SK-N-SH (cell line): ENCODE measurements at regions not wholly inside any gene's neighbourhood (a gene's known extent, or its start where the extent isn't known, plus 50 kb on each side); places are given as distances from the start of the nearest gene placed in this dataset.

Source experiments
- MEF2A ChIP-seq: IDR thresholded peaks from 2 replicates; pipeline ENCODE4 v1.4.0; 2012; ENCODE audit warnings: low read depth, borderline replicate concordance
- TF ChIP-seq, protein P1 (sequence below): fragments of 200-600 bp; sonication (generic); IDR thresholded peaks from 2 replicates; pipeline ENCODE4 v1.6.1; 2017; ENCODE audit warnings: antibody characterized with exemption, mild to moderate bottlenecking, moderate library complexity

- no peak for TF ChIP-seq MEF2A
- TF ChIP-seq, protein P1, sequence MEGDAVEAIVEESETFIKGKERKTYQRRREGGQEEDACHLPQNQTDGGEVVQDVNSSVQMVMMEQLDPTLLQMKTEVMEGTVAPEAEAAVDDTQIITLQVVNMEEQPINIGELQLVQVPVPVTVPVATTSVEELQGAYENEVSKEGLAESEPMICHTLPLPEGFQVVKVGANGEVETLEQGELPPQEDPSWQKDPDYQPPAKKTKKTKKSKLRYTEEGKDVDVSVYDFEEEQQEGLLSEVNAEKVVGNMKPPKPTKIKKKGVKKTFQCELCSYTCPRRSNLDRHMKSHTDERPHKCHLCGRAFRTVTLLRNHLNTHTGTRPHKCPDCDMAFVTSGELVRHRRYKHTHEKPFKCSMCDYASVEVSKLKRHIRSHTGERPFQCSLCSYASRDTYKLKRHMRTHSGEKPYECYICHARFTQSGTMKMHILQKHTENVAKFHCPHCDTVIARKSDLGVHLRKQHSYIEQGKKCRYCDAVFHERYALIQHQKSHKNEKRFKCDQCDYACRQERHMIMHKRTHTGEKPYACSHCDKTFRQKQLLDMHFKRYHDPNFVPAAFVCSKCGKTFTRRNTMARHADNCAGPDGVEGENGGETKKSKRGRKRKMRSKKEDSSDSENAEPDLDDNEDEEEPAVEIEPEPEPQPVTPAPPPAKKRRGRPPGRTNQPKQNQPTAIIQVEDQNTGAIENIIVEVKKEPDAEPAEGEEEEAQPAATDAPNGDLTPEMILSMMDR: no peak
These were observed 160.9 kb upstream of the MVB12B start for GRCh38 chr9:126165755-126166154.
